ENCODE measurements at regions not wholly inside any gene's neighbourhood (a gene's known extent, or its start where the extent isn't known, plus 50 kb on each side); places are given as distances from the start of the nearest gene placed in this dataset.
A peak's percentile ranks its signal among the peaks of the same experiment; 100 is the strongest.
"Not testable (repeated sequence)": the region's sequence is repeated elsewhere in the genome, so short reads cannot be mapped to it uniquely, and the experiment has no call there.

GRCh38 chr20:30312220-30312619 lies 945.2 kb upstream of the DEFB115 start:
- not testable (repeated sequence) for H3K27ac Mint-ChIP-seq; H3K36me3 Mint-ChIP-seq (ENCODE audit: low read depth); DNase-seq; H3K9me3 Mint-ChIP-seq; H3K4me1 Mint-ChIP-seq (ENCODE audit: low read depth); H3K27me3 Mint-ChIP-seq (ENCODE audit: insufficient read depth); H3K4me3 Mint-ChIP-seq

- not testable (repeated sequence) for DNase-seq; H3K27me3 Mint-ChIP-seq (ENCODE audit: insufficient read depth); H3K27ac Mint-ChIP-seq; H3K4me3 Mint-ChIP-seq; H3K36me3 Mint-ChIP-seq (ENCODE audit: low read depth); H3K4me1 Mint-ChIP-seq (ENCODE audit: low read depth)
- H3K9me3 Mint-ChIP-seq = peaks cover 11% of the 10 kb centered on the region; the same call in 1 of the 2 replicates
Observed at GRCh38 chr20:30313660-30314059, 943.8 kb upstream of the DEFB115 start.

GRCh38 chr20:30316063-30316462 lies 941.4 kb upstream of the DEFB115 start:
- H3K36me3 Mint-ChIP-seq (ENCODE audit: low read depth); H3K27ac Mint-ChIP-seq; H3K4me1 Mint-ChIP-seq (ENCODE audit: low read depth); H3K27me3 Mint-ChIP-seq (ENCODE audit: insufficient read depth); H3K4me3 Mint-ChIP-seq; DNase-seq: not testable (repeated sequence)
- H3K9me3 Mint-ChIP-seq = peaks cover 18% of the 10 kb centered on the region

GRCh38 chr20:30316532-30317299 lies 940.7 kb upstream of the DEFB115 start:
- not testable (repeated sequence) for H3K4me3 Mint-ChIP-seq; DNase-seq; H3K27ac Mint-ChIP-seq; H3K36me3 Mint-ChIP-seq (ENCODE audit: low read depth); H3K4me1 Mint-ChIP-seq (ENCODE audit: low read depth); H3K27me3 Mint-ChIP-seq (ENCODE audit: insufficient read depth)
- peaks cover 18% of the 10 kb centered on the region for H3K9me3 Mint-ChIP-seq

GRCh38 chr20:30333744-30334143 lies 923.7 kb upstream of the DEFB115 start:
- not testable (repeated sequence) for H3K27me3 Mint-ChIP-seq (ENCODE audit: insufficient read depth); H3K36me3 Mint-ChIP-seq (ENCODE audit: low read depth); H3K27ac Mint-ChIP-seq; DNase-seq; H3K4me3 Mint-ChIP-seq; H3K4me1 Mint-ChIP-seq (ENCODE audit: low read depth); H3K9me3 Mint-ChIP-seq

- not testable (repeated sequence) for H3K27ac Mint-ChIP-seq; DNase-seq; H3K4me1 Mint-ChIP-seq (ENCODE audit: low read depth); H3K36me3 Mint-ChIP-seq (ENCODE audit: low read depth); H3K27me3 Mint-ChIP-seq (ENCODE audit: insufficient read depth); H3K9me3 Mint-ChIP-seq
- peak overlapping the region; percentile 0; the same call in 1 of the 2 replicates for H3K4me3 Mint-ChIP-seq
Observed at GRCh38 chr20:30337556-30337955, 919.9 kb upstream of the DEFB115 start.

GRCh38 chr20:30348932-30349331 lies 908.5 kb upstream of the DEFB115 start:
- not testable (repeated sequence) for H3K36me3 Mint-ChIP-seq (ENCODE audit: low read depth); H3K9me3 Mint-ChIP-seq; H3K27me3 Mint-ChIP-seq (ENCODE audit: insufficient read depth); DNase-seq; H3K4me1 Mint-ChIP-seq (ENCODE audit: low read depth); H3K4me3 Mint-ChIP-seq; H3K27ac Mint-ChIP-seq
- peak; percentile 53 for TF ChIP-seq CTCF (IDR thresholded peaks at IDR 0.05)

GRCh38 chr20:30356854-30357467 lies 900.5 kb upstream of the DEFB115 start:
- not testable (repeated sequence) for H3K36me3 Mint-ChIP-seq (ENCODE audit: low read depth); H3K27me3 Mint-ChIP-seq (ENCODE audit: insufficient read depth); H3K4me3 Mint-ChIP-seq; H3K4me1 Mint-ChIP-seq (ENCODE audit: low read depth); H3K9me3 Mint-ChIP-seq; H3K27ac Mint-ChIP-seq
- DNase-seq = peak; percentile 1
- TF ChIP-seq CTCF (IDR thresholded peaks at IDR 0.05) = peak; percentile 84

GRCh38 chr20:30361756-30362155 lies 895.7 kb upstream of the DEFB115 start:
- H3K36me3 Mint-ChIP-seq (ENCODE audit: low read depth); H3K4me1 Mint-ChIP-seq (ENCODE audit: low read depth); H3K9me3 Mint-ChIP-seq; H3K27ac Mint-ChIP-seq; H3K27me3 Mint-ChIP-seq (ENCODE audit: insufficient read depth); DNase-seq; H3K4me3 Mint-ChIP-seq: not testable (repeated sequence)

- H3K4me3 Mint-ChIP-seq = peak overlapping the region; percentile 98
- peaks cover 15% of the 10 kb centered on the region for H3K36me3 Mint-ChIP-seq (ENCODE audit: low read depth)
- not testable (repeated sequence) for H3K27me3 Mint-ChIP-seq (ENCODE audit: insufficient read depth); DNase-seq; H3K9me3 Mint-ChIP-seq
- peak overlapping the region; percentile 45; the same call in 1 of the 2 replicates for H3K27ac Mint-ChIP-seq
- H3K4me1 Mint-ChIP-seq (ENCODE audit: low read depth) = peaks cover 23% of the 10 kb centered on the region
Observed at GRCh38 chr20:30376430-30376766, 881.1 kb upstream of the DEFB115 start.

All from HFFc6 (cell line).